ENCODE measurements at regions not wholly inside any gene's neighbourhood (a gene's known extent, or its start where the extent isn't known, plus 50 kb on each side); places are given as distances from the start of the nearest gene placed in this dataset.

DNA sequence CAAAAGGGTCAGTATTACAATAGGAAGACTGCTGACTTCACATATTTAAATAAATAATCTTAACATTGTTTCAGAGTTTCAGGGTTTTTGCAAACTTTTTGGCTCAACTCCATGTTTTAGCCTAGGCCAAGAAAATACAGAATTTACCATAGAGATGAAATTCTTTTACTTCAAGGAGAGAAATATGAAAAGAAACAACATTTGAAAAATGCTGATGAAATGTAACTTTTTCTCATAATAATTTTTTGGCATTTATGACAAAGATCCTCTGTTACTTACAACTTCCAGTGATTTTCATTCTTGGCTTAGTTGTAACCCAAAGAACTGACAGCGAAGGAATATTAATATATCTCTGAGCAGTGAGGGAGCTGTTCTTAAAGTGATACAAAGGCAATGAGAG, 316.1 kb upstream of the EMCN start:
- TF ChIP-seq, protein P1, sequence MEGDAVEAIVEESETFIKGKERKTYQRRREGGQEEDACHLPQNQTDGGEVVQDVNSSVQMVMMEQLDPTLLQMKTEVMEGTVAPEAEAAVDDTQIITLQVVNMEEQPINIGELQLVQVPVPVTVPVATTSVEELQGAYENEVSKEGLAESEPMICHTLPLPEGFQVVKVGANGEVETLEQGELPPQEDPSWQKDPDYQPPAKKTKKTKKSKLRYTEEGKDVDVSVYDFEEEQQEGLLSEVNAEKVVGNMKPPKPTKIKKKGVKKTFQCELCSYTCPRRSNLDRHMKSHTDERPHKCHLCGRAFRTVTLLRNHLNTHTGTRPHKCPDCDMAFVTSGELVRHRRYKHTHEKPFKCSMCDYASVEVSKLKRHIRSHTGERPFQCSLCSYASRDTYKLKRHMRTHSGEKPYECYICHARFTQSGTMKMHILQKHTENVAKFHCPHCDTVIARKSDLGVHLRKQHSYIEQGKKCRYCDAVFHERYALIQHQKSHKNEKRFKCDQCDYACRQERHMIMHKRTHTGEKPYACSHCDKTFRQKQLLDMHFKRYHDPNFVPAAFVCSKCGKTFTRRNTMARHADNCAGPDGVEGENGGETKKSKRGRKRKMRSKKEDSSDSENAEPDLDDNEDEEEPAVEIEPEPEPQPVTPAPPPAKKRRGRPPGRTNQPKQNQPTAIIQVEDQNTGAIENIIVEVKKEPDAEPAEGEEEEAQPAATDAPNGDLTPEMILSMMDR (conservative IDR thresholded peaks at IDR 0.05; ENCODE audit: low read length), result no peak
- no peak for TF ChIP-seq EZH2phosphoT487 (IDR thresholded peaks at IDR 0.05; ENCODE audit: borderline replicate concordance, low read depth, low read length)

Measured in OCI-LY7 (cell line).